RWPE1 (cell line): ENCODE measurements at regions not wholly inside any gene's neighbourhood (a gene's known extent, or its start where the extent isn't known, plus 50 kb on each side); places are given as distances from the start of the nearest gene placed in this dataset.

ENCODE experiments used
- CTCF ChIA-PET: fragments of 350-600 bp; sonication (Branson Sonifier 250); formaldehyde crosslinking; extraction: SDS; loops from one replicate; lab custom pipeline; 2021; lab: Yijun Ruan, JAX
- POLR2A ChIA-PET: fragments of 400-600 bp; formaldehyde crosslinking; extraction: SDS; loops from one replicate; lab custom pipeline; 2020; ENCODE audit warnings: antibody characterized with exemption; ENCODE audit not compliant: low non-redundant PET; lab: Yijun Ruan, JAX
- DNase-seq: peaks from one replicate; pipeline ENCODE4 v3.0.0; 2012; ENCODE audit warnings: low spot score
- H3K27ac ChIP-seq: fragments of 450-650 bp; 2 replicates; pipeline ENCODE4 v1.5.1; 2017
- CTCF ChIP-seq: fragments of 450-650 bp; conservative IDR thresholded peaks from 2 replicates; pipeline ENCODE4 v1.5.1; 2017; ENCODE audit warnings: low read depth, mild to moderate bottlenecking

GRCh38 chr2:128754246-128754724 lies 435.6 kb upstream of the HS6ST1 start:
- CTCF ChIA-PET = interaction anchor here (0.5 to 2.0 kb wide), 2 partner anchors 13 to 18 kb away, joined by 4 to 8 read pairs; no protein-coding TSS in a partner anchor
- POLR2A ChIA-PET = no interaction called here
- H3K27ac ChIP-seq = no peak overlapping the region
- TF ChIP-seq CTCF = no peak
- DNase-seq = no peak

- ChIA-PET CTCF (interaction anchor here (0.6 to 2.0 kb wide), 8 partner anchors 8 to 993 kb away, joined by 3 to 8 read pairs (median 4); no protein-coding TSS in a partner anchor), POLR2A (no interaction called here)
- no peak for DNase-seq
- H3K27ac ChIP-seq = no peak overlapping the region
- TF ChIP-seq CTCF = peak; percentile 34
Measured at GRCh38 chr2:128755695-128756364, 437.2 kb upstream of the HS6ST1 start.

- no peak for DNase-seq
- ChIA-PET CTCF (interaction anchor here (0.6 to 0.7 kb wide), 4 partner anchors 22 to 362 kb away, joined by 3 to 8 read pairs (median 4); no protein-coding TSS in a partner anchor), POLR2A (no interaction called here)
- no peak for TF ChIP-seq CTCF
- H3K27ac ChIP-seq = no peak overlapping the region
Measured at GRCh38 chr2:128756365-128756717, 437.7 kb upstream of the HS6ST1 start.

GRCh38 chr2:128765811-128766210 lies 447.1 kb upstream of the HS6ST1 start:
- no peak for DNase-seq
- CTCF ChIA-PET = no interaction called here
- no peak overlapping the region for H3K27ac ChIP-seq
- POLR2A ChIA-PET = no interaction called here
- no peak for TF ChIP-seq CTCF

- H3K27ac ChIP-seq = no peak overlapping the region
- POLR2A ChIA-PET = no interaction called here
- TF ChIP-seq CTCF = no peak
- no peak for DNase-seq
- CTCF ChIA-PET = no interaction called here
Measured at GRCh38 chr2:128768041-128768440, 449.4 kb upstream of the HS6ST1 start.

GRCh38 chr2:128769457-128770142 lies 450.9 kb upstream of the HS6ST1 start:
- DNase-seq = no peak
- CTCF ChIA-PET = no interaction called here
- POLR2A ChIA-PET = no interaction called here

More at GRCh38 chr2:128769457-128770142, 450.9 kb upstream of the HS6ST1 start:
- no peak overlapping the region for H3K27ac ChIP-seq
- no peak for TF ChIP-seq CTCF
